Muscle layer of duodenum (tissue), 2 donors: ENCODE measurements at regions not wholly inside any gene's neighbourhood (a gene's known extent, or its start where the extent isn't known, plus 50 kb on each side); places are given as distances from the start of the nearest gene placed in this dataset.

Experiments used
- H3K27ac ChIP-seq: one replicate; pipeline ENCODE4 v1.7.0; 2013; ENCODE audit warnings: mild to moderate bottlenecking, low read length
- H3K27me3 ChIP-seq: one replicate; pipeline ENCODE4 v1.7.0; 2013; ENCODE audit warnings: low read depth, mild to moderate bottlenecking, control low read depth, low read length
- H3K36me3 ChIP-seq, 2 donors: one replicate each; pipeline ENCODE4 v1.7.0; 2013; ENCODE audit warnings: low read length in 2 of 2, control low read depth in 1 of 2, mild to moderate bottlenecking in 1 of 2; ENCODE audit not compliant: insufficient read depth in 2 of 2, control insufficient read depth in 1 of 2
- H3K4me1 ChIP-seq, 2 donors: one replicate each; pipeline ENCODE4 v1.7.0; 2013; ENCODE audit warnings: low read length in 2 of 2, mild to moderate bottlenecking in 2 of 2, control low read depth in 1 of 2, moderate library complexity in 1 of 2; ENCODE audit not compliant: insufficient read depth in 2 of 2, control insufficient read depth in 1 of 2
- H3K4me3 ChIP-seq, 2 donors: one replicate each; pipeline ENCODE4 v1.7.0; 2013; ENCODE audit warnings: low read length in 2 of 2, low read depth in 1 of 2, mild to moderate bottlenecking in 1 of 2
- H3K9me3 ChIP-seq, 2 donors: one replicate each; pipeline ENCODE4 v1.7.0; 2013; ENCODE audit warnings: low read length in 2 of 2, control low read depth in 1 of 2, mild to moderate bottlenecking in 1 of 2; ENCODE audit not compliant: control insufficient read depth in 1 of 2
- donor health status: healthy.

DNA sequence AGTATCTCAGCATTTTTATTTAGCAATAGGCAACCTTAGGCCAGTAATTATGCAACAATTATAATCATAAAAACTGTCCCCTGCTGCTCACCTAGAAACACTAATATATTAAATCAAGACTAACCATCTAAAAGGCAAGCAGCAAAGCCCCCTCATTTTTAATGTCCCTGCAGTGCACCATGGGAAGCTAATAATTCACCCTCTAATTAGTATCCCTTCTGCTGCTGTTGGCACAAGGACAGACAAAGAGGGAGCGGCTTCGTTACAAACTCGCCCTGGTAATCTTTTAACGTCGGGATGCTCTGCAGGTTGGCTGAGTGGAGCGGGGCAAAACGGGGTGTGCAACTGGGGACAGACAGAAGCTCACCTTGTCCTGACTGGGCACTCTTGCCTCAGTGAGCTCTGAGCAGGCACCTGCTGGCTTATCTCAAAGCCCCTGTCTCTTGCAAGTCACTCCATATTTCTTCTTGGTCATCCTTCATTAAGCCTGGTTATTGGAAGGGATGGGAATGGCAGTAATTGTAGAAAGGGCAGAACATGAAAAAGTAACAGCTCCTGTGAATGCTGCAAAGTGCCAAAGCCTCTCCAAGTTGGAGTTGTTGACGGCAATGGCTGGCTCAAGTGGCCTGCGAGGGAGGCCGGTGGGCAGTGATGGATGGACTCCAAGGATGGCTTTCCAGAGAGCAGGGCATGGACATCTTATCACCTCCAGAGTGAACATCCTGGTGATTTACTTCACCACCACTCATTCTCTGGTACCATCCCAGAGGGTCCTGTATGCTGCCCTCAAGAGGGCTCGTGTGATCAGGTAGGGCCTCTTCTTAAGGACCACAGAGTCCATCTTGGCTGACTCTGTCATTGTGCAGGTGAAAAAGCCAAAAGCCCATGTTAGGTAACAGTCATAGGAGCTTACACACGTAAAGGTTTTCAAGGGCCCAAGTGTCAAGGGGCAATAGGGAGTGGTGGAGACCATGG is 219.6 kb upstream of the N4BP1 start:
- H3K4me3 ChIP-seq, result no peak overlapping the region
- no peaks in the 10 kb centered on the region for H3K27me3 ChIP-seq
- H3K4me1 ChIP-seq, result no peaks in the 10 kb centered on the region
- no peaks in the 10 kb centered on the region for H3K36me3 ChIP-seq
- H3K27ac ChIP-seq, result no peak overlapping the region
- no peaks in the 10 kb centered on the region for H3K9me3 ChIP-seq

DNA sequence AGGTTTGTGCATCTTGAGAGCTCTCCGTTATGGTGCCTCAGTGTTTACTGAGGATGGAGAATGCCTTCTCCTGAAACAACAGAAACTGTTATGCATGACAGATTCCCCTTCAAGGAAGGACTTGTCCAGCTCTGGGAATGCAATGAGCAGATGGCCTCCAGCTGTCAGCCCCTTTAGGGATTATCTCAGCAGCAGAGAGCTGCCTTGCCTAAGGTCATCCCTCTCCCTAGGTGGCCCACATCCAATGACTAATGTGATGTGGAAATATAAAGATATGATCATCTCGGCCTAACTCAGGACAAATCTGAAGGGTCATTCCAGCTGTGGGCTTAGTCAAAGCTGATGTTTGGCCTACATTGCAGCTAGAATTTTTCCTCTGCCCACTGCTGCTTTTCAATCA is 214.3 kb upstream of the N4BP1 start:
- Histone ChIP-seq H3K9me3 (no peaks in the 10 kb centered on the region), H3K27me3 (no peaks in the 10 kb centered on the region), H3K27ac (no peak overlapping the region), H3K4me1 (no peaks in the 10 kb centered on the region), H3K4me3 (no peak overlapping the region), H3K36me3 (no peaks in the 10 kb centered on the region)

DNA sequence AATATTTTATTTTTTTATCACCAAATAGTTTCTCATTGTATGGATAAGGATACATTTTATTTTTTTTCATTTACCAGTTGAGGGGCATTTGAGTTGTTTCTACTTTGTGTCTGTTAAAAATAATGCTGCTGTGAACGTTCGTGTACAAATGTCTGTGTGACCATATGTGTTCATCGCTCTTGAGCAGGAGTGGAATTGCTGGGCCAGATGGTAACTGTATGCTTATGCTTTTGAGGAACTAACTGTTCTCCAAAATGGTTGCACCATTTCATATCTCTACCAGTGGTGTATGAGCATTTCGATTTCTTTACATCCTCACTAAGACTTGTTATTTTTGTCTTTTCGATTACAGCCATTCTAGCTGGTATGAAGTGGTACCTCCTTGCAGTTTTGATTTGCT is 212.5 kb upstream of the N4BP1 start:
- H3K4me1 ChIP-seq, result no peaks in the 10 kb centered on the region
- H3K36me3 ChIP-seq, result no peaks in the 10 kb centered on the region
- H3K9me3 ChIP-seq, result no peaks in the 10 kb centered on the region
- no peaks in the 10 kb centered on the region for H3K27me3 ChIP-seq
- H3K27ac ChIP-seq, result no peak overlapping the region
- H3K4me3 ChIP-seq, result no peak overlapping the region

DNA sequence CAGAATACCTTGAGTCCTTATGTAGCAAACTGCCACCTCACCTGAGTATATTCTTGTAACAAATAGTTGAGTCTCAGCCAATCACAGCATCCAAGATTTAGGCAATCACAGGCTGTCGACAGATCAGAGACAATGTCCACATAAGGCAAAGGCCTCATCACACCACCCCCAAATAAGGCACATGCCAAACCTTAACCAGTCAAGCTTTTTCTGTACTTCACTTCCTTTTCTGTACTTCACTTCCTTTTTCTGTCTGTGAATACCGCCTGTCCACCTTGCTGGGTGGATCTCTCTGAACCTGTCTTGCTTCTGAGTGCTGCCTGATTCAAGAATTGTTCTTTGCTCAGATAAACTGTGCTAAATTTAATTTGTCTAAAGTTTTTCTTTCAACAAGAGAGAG is 210.4 kb upstream of the N4BP1 start:
- no peaks in the 10 kb centered on the region for H3K36me3 ChIP-seq
- H3K27ac ChIP-seq, result no peak overlapping the region
- no peak overlapping the region for H3K4me3 ChIP-seq
- no peaks in the 10 kb centered on the region for H3K4me1 ChIP-seq
- no peaks in the 10 kb centered on the region for H3K27me3 ChIP-seq
- H3K9me3 ChIP-seq, result no peaks in the 10 kb centered on the region

DNA sequence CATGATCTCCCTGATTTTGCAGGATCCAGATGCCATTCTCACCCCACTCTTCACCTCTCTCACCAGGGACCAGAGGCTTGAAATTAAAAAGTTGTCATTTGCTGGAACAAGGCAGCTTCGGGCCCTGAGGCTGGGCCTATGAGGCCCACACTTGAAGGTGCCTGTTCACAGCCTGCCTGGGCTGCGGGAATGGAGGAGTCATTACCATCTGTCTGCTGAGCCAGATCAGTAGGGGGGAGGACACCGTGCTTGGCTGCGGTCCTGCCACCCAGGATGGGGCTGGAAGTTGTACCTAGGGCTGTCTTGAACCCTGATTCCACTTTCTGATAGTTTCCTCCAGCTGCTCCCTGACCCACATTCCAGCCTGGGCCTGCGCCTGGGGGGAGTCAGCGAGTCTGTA is 208.3 kb upstream of the N4BP1 start:
- Histone ChIP-seq H3K27me3 (no peaks in the 10 kb centered on the region), H3K36me3 (no peaks in the 10 kb centered on the region), H3K4me1 (no peaks in the 10 kb centered on the region), H3K4me3 (no peak overlapping the region), H3K27ac (no peak overlapping the region), H3K9me3 (no peaks in the 10 kb centered on the region)

DNA sequence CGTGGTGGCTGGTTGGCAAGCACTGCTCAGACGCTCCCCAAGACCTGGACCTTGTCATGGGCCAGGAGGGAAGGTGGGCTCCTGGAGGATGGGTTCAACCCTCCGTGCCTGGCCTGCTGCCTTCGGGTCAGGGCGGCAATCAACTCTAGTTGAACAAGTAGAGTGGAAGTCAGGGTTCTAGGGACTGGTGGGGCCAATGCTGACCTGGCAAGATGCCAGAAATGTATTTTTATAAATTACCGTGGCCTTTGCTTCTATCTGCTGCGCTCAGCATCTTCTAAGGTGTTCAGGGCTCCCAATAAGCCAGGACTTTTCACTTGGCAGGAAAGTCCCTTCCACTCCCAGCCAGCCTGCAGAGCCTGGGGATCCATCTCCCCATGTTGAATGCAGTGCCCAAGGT is 207.1 kb upstream of the N4BP1 start:
- Histone ChIP-seq H3K9me3 (no peaks in the 10 kb centered on the region), H3K4me1 (no peaks in the 10 kb centered on the region), H3K27me3 (no peaks in the 10 kb centered on the region), H3K36me3 (no peaks in the 10 kb centered on the region), H3K4me3 (no peak overlapping the region), H3K27ac (no peak overlapping the region)

DNA sequence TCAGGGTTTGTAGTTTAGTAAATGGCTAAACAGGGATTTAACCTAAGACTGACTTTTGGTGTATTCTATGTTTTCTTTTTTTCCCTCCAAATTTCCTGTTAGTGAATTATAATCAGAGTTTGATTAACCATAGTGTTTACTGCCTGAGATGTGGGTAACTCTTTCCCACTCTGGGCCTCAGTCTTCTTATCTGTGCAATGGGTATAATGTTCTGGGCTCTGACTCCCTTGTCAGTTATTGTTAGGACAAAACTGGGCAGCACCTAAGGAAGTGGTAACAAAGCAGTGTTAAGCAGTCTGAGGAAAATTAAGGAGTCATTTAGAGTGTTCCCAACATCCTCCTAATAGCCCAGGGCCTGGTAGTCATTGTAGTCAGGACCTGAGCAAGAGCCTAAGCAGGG is 206.4 kb upstream of the N4BP1 start:
- Histone ChIP-seq H3K4me3 (no peak overlapping the region), H3K27ac (no peak overlapping the region), H3K4me1 (no peaks in the 10 kb centered on the region), H3K36me3 (no peaks in the 10 kb centered on the region), H3K27me3 (no peaks in the 10 kb centered on the region), H3K9me3 (no peaks in the 10 kb centered on the region)

DNA sequence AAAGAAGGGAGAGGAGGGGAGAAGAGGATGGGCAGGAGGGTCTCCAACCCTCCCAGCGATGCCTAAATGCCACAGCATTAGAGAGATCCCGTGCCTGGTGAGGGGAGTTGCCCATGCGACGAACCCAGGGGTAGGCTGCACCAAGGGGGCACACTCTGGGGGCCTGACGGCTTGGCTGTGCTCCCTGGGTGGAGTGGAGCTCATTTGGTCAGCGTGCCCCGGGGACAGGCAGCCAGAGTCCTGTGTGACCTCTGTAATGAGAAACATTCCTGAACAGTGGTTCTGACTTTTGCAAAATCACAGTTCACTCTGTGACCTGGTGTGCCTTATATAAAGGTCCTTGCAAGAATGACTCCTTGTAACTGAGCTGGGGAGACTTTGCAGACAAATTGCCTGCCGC is 205.0 kb upstream of the N4BP1 start:
- Histone ChIP-seq H3K27me3 (peaks cover 4% of the 10 kb centered on the region), H3K4me3 (no peak overlapping the region), H3K36me3 (no peaks in the 10 kb centered on the region), H3K27ac (no peak overlapping the region), H3K9me3 (no peaks in the 10 kb centered on the region), H3K4me1 (peaks cover 0 to 11% of the 10 kb centered on the region in 2 donors)

DNA sequence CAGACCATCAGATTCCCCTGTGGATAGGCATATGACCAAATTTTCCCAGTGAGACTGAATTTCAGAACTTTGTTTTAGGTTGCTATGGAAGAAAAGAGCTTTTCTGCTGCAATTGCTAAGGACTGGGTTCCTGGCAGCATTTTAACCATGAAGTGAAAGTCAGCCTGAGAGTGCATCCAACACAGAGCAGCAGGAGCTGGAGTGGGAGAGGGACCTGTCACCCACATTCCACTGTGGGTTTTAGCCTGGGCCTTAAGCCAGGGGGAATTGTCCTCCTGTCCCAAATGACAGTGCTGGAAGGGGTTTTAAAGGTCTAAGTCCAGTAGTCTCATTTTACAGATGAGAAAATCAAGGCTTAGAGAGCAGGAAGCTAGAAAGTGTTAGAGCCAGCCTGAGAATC is 203.5 kb upstream of the N4BP1 start:
- Histone ChIP-seq H3K27ac (no peak overlapping the region), H3K9me3 (no peaks in the 10 kb centered on the region), H3K36me3 (no peaks in the 10 kb centered on the region), H3K27me3 (peaks cover 14% of the 10 kb centered on the region), H3K4me1 (peaks cover 0 to 11% of the 10 kb centered on the region in 2 donors), H3K4me3 (no peak overlapping the region)

DNA sequence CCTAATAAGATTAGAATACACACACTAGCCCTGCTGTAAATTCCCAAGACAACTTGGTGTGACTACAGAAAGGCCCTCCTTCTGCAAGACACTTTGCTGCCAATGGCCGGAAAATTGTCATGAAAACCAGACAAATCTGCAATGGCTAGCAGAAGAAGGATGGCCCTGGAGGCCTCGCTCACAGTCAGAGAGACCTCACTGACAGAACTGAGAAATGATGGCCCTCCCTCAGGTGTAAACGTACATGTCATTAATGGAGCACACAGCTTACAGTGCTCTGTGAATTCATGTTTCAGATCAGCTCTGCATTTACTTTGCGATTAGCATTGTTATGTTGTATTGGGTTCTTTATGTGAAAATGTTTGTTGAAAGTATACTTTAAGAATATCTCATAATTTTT is 202.9 kb upstream of the N4BP1 start:
- H3K4me3 ChIP-seq, result no peak overlapping the region
- H3K9me3 ChIP-seq, result no peaks in the 10 kb centered on the region
- H3K36me3 ChIP-seq, result no peaks in the 10 kb centered on the region
- peaks cover 0 to 11% of the 10 kb centered on the region in 2 donors for H3K4me1 ChIP-seq
- H3K27me3 ChIP-seq, result peaks cover 14% of the 10 kb centered on the region
- H3K27ac ChIP-seq, result no peak overlapping the region

DNA sequence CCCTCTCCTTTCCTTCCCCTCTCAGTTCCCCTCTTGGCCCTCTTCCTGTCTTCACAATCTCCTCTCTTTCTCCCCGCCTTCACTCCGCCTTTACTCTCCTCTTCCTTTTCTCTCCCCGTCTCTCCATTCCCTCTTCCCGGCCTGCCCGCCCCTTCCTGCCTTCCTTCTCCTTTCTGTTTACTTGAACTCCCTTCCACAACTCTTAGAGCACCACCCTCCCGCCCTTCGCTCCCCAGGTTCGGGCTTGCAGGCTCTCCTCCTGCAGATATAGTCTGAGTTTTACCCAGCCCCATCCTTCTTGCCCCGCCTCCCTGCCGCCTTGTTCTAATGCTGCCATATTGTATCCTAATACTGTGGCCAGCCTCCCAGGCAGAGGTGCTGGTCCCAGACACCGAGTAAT is 201.5 kb upstream of the N4BP1 start:
- no peaks in the 10 kb centered on the region for H3K9me3 ChIP-seq
- peak overlapping the region in 1 of 2 donors; percentile 55 for H3K4me3 ChIP-seq
- H3K36me3 ChIP-seq, result no peaks in the 10 kb centered on the region
- H3K27ac ChIP-seq, result no peak overlapping the region
- peaks cover 0 to 11% of the 10 kb centered on the region in 2 donors for H3K4me1 ChIP-seq
- H3K27me3 ChIP-seq, result peaks cover 14% of the 10 kb centered on the region
